ENCODE measurements at regions not wholly inside any gene's neighbourhood (a gene's known extent, or its start where the extent isn't known, plus 50 kb on each side); places are given as distances from the start of the nearest gene placed in this dataset.

- TF ChIP-seq EP300 (IDR thresholded peaks at IDR 0.05; ENCODE audit: borderline replicate concordance in 1 of 2, low read depth in 2 of 2, low read length in 2 of 2) (no peak), ZNF274 (IDR thresholded peaks at IDR 0.05; ENCODE audit: borderline replicate concordance, extremely low read depth, low read length) (no peak), RBBP5 (IDR thresholded peaks at IDR 0.05; ENCODE audit: borderline replicate concordance, low read depth, low read length) (no peak), CHD7 (IDR thresholded peaks at IDR 0.05; ENCODE audit: insufficient replicate concordance, low read length) (no peak)
Measured at GRCh38 chr15:79677241-79677640, 219.6 kb downstream of the MTHFS start (continued).

Measured in H1 (cell line).